ENCODE measurements at regions not wholly inside any gene's neighbourhood (a gene's known extent, or its start where the extent isn't known, plus 50 kb on each side); places are given as distances from the start of the nearest gene placed in this dataset.

- TF ChIP-seq CTCF (IDR thresholded peaks at IDR 0.05; ENCODE audit: low read depth, low read length) (no peak), EZH2phosphoT487 (IDR thresholded peaks at IDR 0.05; ENCODE audit: low read depth) (no peak)
Observed at GRCh38 chr10:128525936-128526335, 399.7 kb upstream of the MKI67 start.

All from OCI-LY3 (cell line).